Uterus (tissue), 2 donors: ENCODE measurements at regions not wholly inside any gene's neighbourhood (a gene's known extent, or its start where the extent isn't known, plus 50 kb on each side); places are given as distances from the start of the nearest gene placed in this dataset.

Source experiments
- POLR2A ChIP-seq, 2 donors: fragments of 450-650 bp; IDR thresholded peaks; one replicate each; pipeline ENCODE4 v1.6.1; 2016; ENCODE audit warnings: antibody characterized with exemption in 2 of 2, mild to moderate bottlenecking in 1 of 2, moderate library complexity in 1 of 2
- TF ChIP-seq, protein P1 (sequence below), 4 experiments: fragments of 200-600 bp in 2 of 4; fragments of 450-650 bp in 2 of 4; sonication (generic) in 2 of 4; IDR thresholded peaks; one replicate each; pipeline ENCODE4 v1.5.1; 2016 to 2019; ENCODE audit warnings: antibody characterized with exemption in 4 of 4, mild to moderate bottlenecking in 2 of 4, moderate library complexity in 1 of 4

DNA sequence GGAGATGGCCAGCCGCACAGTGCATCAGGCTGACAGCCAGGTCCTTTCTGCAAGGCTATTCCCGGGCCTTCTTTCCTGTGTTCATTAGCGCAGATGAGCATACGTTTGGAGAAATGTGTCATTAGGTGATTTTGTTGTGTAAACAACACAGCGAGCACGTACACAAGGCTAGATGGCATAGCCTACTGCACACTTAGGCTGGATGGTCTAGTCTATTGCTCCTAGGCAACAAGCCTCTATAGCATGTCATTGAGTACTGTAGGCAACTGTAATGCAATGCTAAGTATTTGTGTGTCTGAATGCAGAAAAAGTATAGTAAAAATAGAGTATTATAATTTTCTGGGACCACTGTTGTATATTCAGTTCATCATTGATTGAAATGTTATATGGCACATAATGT, 50.9 kb upstream of the PHLPP1 start:
- TF ChIP-seq, protein P1, sequence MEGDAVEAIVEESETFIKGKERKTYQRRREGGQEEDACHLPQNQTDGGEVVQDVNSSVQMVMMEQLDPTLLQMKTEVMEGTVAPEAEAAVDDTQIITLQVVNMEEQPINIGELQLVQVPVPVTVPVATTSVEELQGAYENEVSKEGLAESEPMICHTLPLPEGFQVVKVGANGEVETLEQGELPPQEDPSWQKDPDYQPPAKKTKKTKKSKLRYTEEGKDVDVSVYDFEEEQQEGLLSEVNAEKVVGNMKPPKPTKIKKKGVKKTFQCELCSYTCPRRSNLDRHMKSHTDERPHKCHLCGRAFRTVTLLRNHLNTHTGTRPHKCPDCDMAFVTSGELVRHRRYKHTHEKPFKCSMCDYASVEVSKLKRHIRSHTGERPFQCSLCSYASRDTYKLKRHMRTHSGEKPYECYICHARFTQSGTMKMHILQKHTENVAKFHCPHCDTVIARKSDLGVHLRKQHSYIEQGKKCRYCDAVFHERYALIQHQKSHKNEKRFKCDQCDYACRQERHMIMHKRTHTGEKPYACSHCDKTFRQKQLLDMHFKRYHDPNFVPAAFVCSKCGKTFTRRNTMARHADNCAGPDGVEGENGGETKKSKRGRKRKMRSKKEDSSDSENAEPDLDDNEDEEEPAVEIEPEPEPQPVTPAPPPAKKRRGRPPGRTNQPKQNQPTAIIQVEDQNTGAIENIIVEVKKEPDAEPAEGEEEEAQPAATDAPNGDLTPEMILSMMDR (IDR thresholded peaks at IDR 0.05): no peak
- no peak for TF ChIP-seq POLR2A (IDR thresholded peaks at IDR 0.05)
